Activated CD8-positive, alpha-beta memory T cell treated with anti-CD3 and anti-CD28 coated beads, Interleukin-2, amount 10 ng/mL, durations not matched to agents 7 days and 5 days (primary cell): ENCODE measurements at regions not wholly inside any gene's neighbourhood (a gene's known extent, or its start where the extent isn't known, plus 50 kb on each side); places are given as distances from the start of the nearest gene placed in this dataset.
"Not testable (repeated sequence)": the region's sequence is repeated elsewhere in the genome, so short reads cannot be mapped to it uniquely, and the experiment has no call there.

Experiments used
- ATAC-seq: fragments of 150-1000 bp; cut with Tn5 transposase; one replicate; pipeline ENCODE4 v1.10.0; 2021; ENCODE audit warnings: moderate library complexity
- CTCF ChIA-PET: fragments of 350-600 bp; sonication (Branson Sonifier 250); formaldehyde crosslinking; loops from one replicate; lab custom pipeline; 2021; ENCODE audit warnings: antibody characterized with exemption; lab: Charles Lee
- DNase-seq: peaks from one replicate; pipeline ENCODE4 v3.0.0-alpha.2; 2020
- H3K27ac Mint-ChIP-seq: one replicate; pipeline ENCODE4 v1.8.0; 2021; ENCODE audit warnings: mild to moderate bottlenecking, mixed read lengths
- H3K27me3 Mint-ChIP-seq: one replicate; pipeline ENCODE4 v1.8.0; 2021; ENCODE audit warnings: mixed read lengths
- H3K36me3 Mint-ChIP-seq: one replicate; pipeline ENCODE4 v1.8.0; 2021; ENCODE audit warnings: mild to moderate bottlenecking, mixed read lengths
- H3K4me1 Mint-ChIP-seq: one replicate; pipeline ENCODE4 v1.8.0; 2021; ENCODE audit warnings: mixed read lengths
- H3K4me3 Mint-ChIP-seq: one replicate; pipeline ENCODE4 v1.8.0; 2021; ENCODE audit warnings: mild to moderate bottlenecking, moderate library complexity, mixed read lengths
- H3K9me3 Mint-ChIP-seq: one replicate; pipeline ENCODE4 v1.8.0; 2022; ENCODE audit warnings: low read depth, mixed read lengths

- H3K27ac Mint-ChIP-seq = no peak overlapping the region
- CTCF ChIA-PET = interaction anchor here (1.2 kb wide), 1 partner anchor 138 kb away, joined by 3 read pairs; no protein-coding TSS in a partner anchor
- H3K27me3 Mint-ChIP-seq = peaks cover 4% of the 10 kb centered on the region
- DNase-seq (no peak), ATAC-seq (no peak)
- no peaks in the 10 kb centered on the region for H3K9me3 Mint-ChIP-seq
- no peaks in the 10 kb centered on the region for H3K4me1 Mint-ChIP-seq
- no peaks in the 10 kb centered on the region for H3K36me3 Mint-ChIP-seq
- no peak overlapping the region for H3K4me3 Mint-ChIP-seq
Measured at GRCh38 chr12:75665216-75665615, 153.8 kb upstream of the KRR1 start.

GRCh38 chr12:75662511-75663159 lies 151.2 kb upstream of the KRR1 start:
- H3K27ac Mint-ChIP-seq = no peak overlapping the region
- no peaks in the 10 kb centered on the region for H3K36me3 Mint-ChIP-seq
- peaks cover 17% of the 10 kb centered on the region for H3K4me1 Mint-ChIP-seq
- peaks cover 4% of the 10 kb centered on the region for H3K27me3 Mint-ChIP-seq
- no peak for DNase-seq
- ATAC-seq = no peak
- H3K9me3 Mint-ChIP-seq = no peaks in the 10 kb centered on the region
- CTCF ChIA-PET = no interaction called here
- H3K4me3 Mint-ChIP-seq = no peak overlapping the region

DNA sequence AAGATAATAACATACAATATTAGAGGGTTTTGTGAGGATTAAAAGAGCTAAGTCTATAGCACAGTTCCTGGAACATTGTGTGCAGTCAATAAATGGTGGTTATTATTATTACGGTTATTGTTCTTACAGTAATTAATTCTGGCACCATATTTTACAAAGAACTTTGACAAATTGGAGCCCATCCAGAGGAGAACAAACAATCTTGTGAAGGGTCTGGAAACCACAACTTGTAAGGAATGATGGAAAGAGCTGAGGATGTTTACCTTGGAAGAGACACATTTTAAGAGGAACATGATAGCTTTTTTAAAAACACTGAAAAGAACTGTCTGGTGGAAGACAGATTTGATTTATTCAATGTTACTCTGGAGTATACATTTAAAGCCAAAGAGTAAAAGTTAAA lies 150.5 kb upstream of the KRR1 start:
- CTCF ChIA-PET = no interaction called here
- Mint-ChIP-seq H3K4me3 (no peak overlapping the region), H3K36me3 (peaks cover under 1% of the 10 kb centered on the region)

DNA sequence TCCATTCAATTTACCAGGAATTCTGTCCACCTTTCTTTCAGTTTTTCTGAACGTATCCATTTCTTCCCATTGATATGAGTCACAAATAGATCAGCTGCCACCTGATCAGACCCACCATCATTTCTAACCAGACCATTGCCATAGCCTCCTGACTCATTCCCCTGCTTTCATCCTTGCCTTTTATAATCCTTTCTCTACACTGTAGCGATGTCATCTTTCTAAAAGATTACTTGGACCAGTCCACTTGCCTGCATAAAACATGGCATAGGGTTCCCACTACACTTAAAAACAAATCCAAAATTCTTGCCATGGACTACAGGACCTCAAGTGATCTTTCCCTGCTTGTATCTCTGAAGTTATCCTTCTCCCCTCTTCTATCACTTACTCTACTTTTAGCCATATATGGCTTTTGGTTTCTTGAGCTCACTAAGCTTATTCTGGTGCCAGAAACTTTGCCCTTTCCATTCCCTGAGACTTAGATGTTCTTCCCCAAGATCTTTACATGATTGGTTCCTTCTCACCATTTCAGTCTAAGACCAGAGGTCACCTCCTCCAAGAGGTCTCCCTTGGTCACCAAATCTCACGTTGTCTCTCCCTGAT lies 149.5 kb upstream of the KRR1 start:
- peaks cover 31% of the 10 kb centered on the region for H3K4me1 Mint-ChIP-seq
- peaks cover 4% of the 10 kb centered on the region for H3K27me3 Mint-ChIP-seq
- no peak overlapping the region for H3K4me3 Mint-ChIP-seq
- H3K9me3 Mint-ChIP-seq = no peaks in the 10 kb centered on the region
- peaks cover 10% of the 10 kb centered on the region for H3K36me3 Mint-ChIP-seq
- ATAC-seq (no peak), DNase-seq (no peak)
- no peak overlapping the region for H3K27ac Mint-ChIP-seq
- CTCF ChIA-PET = no interaction called here

More for the DNA sequence above, 150.5 kb upstream of the KRR1 start:
- Mint-ChIP-seq H3K27ac (no peak overlapping the region), H3K4me1 (peaks cover 22% of the 10 kb centered on the region), H3K9me3 (no peaks in the 10 kb centered on the region), H3K27me3 (peaks cover 4% of the 10 kb centered on the region)
- ATAC-seq (no peak), DNase-seq (no peak)

DNA sequence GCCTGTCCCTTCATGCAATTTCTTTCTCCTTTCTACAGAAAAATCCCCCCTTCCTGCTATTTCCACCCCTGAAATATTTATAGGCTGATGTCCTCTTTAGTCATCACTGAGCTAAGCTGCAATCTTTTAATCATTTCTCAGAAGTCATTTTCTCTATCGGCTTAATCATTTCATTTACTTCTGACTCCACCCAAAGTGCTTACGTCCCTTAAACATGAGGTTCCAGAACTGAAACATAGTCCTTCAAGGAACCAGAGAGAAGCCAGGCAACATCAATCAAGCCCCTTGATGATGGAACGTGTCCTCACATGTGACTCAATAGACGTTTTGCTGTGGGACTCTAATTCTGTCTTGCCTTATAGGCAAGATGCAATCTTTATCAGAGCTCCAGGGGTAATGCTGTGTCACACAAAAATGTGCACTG lies 148.7 kb upstream of the KRR1 start:
- Mint-ChIP-seq H3K27ac (no peak overlapping the region), H3K4me1 (peaks cover 39% of the 10 kb centered on the region), H3K36me3 (peaks cover 16% of the 10 kb centered on the region), H3K9me3 (no peaks in the 10 kb centered on the region), H3K27me3 (peaks cover 4% of the 10 kb centered on the region), H3K4me3 (no peak overlapping the region)
- no peak for ATAC-seq
- CTCF ChIA-PET = interaction anchor here (1.2 kb wide), 1 partner anchor 30 kb away, joined by 3 read pairs; no protein-coding TSS in a partner anchor
- no peak for DNase-seq

DNA sequence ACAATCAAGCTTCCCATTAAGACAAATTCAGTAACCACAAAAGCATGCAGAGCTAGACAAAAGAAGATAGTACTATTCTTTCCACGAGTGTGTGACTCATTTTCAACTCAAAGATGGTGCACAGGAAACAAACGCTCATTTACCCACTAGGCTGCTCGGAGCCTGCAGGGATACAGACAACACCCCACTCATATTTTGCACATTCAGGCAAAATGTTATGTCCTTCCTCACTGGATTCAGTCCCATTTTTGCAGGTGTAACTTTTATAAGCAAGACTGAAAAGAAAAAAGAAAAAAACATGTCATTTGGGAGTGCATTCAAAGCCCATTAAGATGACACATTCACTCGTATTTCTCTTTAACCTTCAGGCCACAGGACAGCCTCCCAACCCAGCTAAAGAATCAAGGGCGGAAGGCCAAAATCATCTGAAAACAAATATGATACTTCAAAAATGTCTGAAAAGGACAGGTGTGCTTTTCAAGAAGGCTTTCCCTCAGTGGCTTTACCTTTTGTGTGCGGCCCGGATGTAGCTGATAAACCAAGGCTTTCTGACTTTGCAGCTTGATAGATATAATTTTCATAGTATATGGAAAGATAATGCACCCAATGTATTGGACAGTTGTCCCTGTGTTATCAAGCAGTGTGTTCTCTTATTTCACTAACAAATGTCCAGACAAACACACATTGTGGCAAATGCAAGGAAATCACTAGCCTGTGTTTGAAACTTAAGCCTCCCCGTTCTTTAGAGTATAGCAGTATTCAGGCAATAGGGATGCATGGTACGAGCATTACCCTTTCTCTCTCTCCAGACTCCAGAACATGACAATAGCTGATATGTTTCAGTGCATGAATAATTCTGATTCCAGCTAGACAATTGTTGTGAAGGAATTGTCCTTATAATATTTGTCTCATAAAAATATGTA lies 147.8 kb upstream of the KRR1 start:
- Mint-ChIP-seq H3K36me3 (peaks cover 19% of the 10 kb centered on the region), H3K27ac (peak overlapping the region; percentile 61), H3K4me1 (peaks cover 48% of the 10 kb centered on the region), H3K27me3 (peaks cover 5% of the 10 kb centered on the region), H3K9me3 (no peaks in the 10 kb centered on the region), H3K4me3 (no peak overlapping the region)
- CTCF ChIA-PET = interaction anchor here (1.2 to 1.6 kb wide), 2 partner anchors 29 to 372 kb away, joined by 3 to 4 read pairs; partner anchors contain the start of gene PHLDA1
- DNase-seq (peak; percentile 55), ATAC-seq (peak; percentile 82)

- ATAC-seq = no peak
- H3K36me3 Mint-ChIP-seq = peaks cover 27% of the 10 kb centered on the region
- H3K27ac Mint-ChIP-seq = no peak overlapping the region
- no peak overlapping the region for H3K4me3 Mint-ChIP-seq
- H3K9me3 Mint-ChIP-seq = no peaks in the 10 kb centered on the region
- H3K27me3 Mint-ChIP-seq = peaks cover 10% of the 10 kb centered on the region
- DNase-seq = no peak
- CTCF ChIA-PET = interaction anchor here (1.3 to 1.6 kb wide), 2 partner anchors 373 to 374 kb away, joined by 3 to 4 read pairs; partner anchors contain the start of gene PHLDA1
- H3K4me1 Mint-ChIP-seq = peaks cover 57% of the 10 kb centered on the region
Measured at GRCh38 chr12:75658286-75658685, 146.9 kb upstream of the KRR1 start.

- DNase-seq (no peak), ATAC-seq (no peak)
- no peaks in the 10 kb centered on the region for H3K9me3 Mint-ChIP-seq
- no peak overlapping the region for H3K4me3 Mint-ChIP-seq
- H3K27me3 Mint-ChIP-seq = peaks cover 11% of the 10 kb centered on the region
- H3K27ac Mint-ChIP-seq = no peak overlapping the region
- CTCF ChIA-PET = interaction anchor here (1.3 kb wide), 1 partner anchor 374 kb away, joined by 3 read pairs; the partner anchor contains the start of gene PHLDA1
- peaks cover 27% of the 10 kb centered on the region for H3K36me3 Mint-ChIP-seq
- H3K4me1 Mint-ChIP-seq = peaks cover 57% of the 10 kb centered on the region
Measured at GRCh38 chr12:75657831-75658230, 146.4 kb upstream of the KRR1 start.

DNA sequence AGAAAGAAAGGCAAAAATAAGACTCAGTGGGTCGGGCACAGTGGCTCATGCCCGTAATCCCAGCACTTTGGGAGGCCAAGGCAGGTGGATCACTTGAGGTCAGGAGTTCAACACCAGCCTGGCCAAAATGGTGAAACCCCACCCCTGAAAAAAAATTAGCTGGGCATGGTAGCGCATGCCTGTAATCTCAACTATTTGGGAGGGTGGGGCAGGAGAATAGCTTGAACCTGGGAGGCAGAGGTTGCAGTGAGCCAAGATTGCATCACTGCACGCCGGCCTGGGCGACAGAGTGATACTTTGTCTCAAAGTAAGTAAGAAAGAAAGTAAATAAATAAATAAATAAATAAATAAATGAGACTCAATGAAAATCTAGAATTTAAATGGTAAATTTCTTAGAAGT lies 145.9 kb upstream of the KRR1 start:
- CTCF ChIA-PET = interaction anchor here (1.3 kb wide), 1 partner anchor 375 kb away, joined by 3 read pairs; the partner anchor contains the start of gene PHLDA1
- Mint-ChIP-seq H3K4me1 (peaks cover 59% of the 10 kb centered on the region), H3K36me3 (peaks cover 30% of the 10 kb centered on the region), H3K27me3 (peaks cover 14% of the 10 kb centered on the region)
- not testable (repeated sequence) for ATAC-seq, H3K9me3 Mint-ChIP-seq, H3K4me3 Mint-ChIP-seq, DNase-seq, H3K27ac Mint-ChIP-seq

- peak overlapping the region; percentile 44 for H3K27ac Mint-ChIP-seq
- peaks cover 59% of the 10 kb centered on the region for H3K4me1 Mint-ChIP-seq
- no peaks in the 10 kb centered on the region for H3K9me3 Mint-ChIP-seq
- no peak for ATAC-seq
- peaks cover 16% of the 10 kb centered on the region for H3K27me3 Mint-ChIP-seq
- CTCF ChIA-PET = no interaction called here
- DNase-seq = no peak
- H3K36me3 Mint-ChIP-seq = peaks cover 30% of the 10 kb centered on the region
- H3K4me3 Mint-ChIP-seq = no peak overlapping the region
Measured at GRCh38 chr12:75656648-75657047, 145.2 kb upstream of the KRR1 start.

DNA sequence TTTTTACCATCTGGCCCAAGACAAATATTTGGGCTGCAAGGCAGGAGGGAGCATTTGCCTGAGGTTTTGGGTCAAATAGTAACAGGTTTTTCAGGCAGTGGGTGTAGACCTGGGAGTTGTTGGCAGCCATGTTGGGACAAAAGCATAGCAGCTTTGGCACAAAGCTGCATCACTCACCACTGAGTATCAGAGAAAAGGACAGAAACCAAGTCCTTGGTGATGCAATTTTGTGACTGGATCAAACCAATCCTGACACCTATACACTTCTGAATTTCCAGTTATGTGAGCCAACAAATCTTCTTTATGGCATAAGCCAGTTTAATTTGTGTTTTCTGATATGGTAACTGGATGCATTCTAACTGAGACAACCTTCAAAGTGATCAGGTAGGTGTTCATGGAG lies 144.8 kb upstream of the KRR1 start:
- Mint-ChIP-seq H3K27me3 (peaks cover 20% of the 10 kb centered on the region), H3K4me3 (no peak overlapping the region), H3K27ac (peak overlapping the region; percentile 92), H3K4me1 (peaks cover 59% of the 10 kb centered on the region), H3K36me3 (peaks cover 30% of the 10 kb centered on the region), H3K9me3 (no peaks in the 10 kb centered on the region)
- DNase-seq (no peak), ATAC-seq (no peak)
- CTCF ChIA-PET = no interaction called here

DNA sequence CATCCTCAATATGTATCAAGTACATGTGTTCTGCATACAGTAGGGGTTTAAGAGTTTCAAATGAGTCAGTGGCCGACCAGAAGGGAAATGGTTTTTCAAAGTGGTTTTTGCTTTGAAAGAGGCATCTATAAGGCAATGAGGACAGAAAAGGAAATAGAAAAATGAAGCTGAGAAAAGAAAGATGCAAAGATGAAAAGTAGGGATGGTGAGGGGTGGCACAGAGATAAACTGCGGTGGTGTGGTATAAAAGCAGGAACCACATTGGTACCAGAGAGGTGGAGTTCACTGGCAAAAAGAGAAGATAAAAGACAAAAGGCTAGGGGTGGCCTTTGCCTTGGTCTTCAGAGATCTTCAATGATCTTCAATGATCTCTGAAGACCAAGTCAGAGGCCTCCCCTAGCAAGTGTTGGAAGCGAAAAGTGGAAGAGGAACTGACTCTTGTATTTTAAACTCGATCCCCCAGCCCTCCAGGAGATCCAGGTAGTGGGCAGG lies 144.0 kb upstream of the KRR1 start:
- DNase-seq (peak; percentile 76), ATAC-seq (peak; percentile 76)
- Mint-ChIP-seq H3K27me3 (peaks cover 27% of the 10 kb centered on the region), H3K4me1 (peaks cover 59% of the 10 kb centered on the region), H3K27ac (peak overlapping the region; percentile 92), H3K36me3 (peaks cover 34% of the 10 kb centered on the region), H3K4me3 (peak overlapping the region; percentile 6), H3K9me3 (no peaks in the 10 kb centered on the region)
- CTCF ChIA-PET = interaction anchor here (1.9 kb wide), 1 partner anchor 14 kb away, joined by 7 read pairs; no protein-coding TSS in a partner anchor

GRCh38 chr12:75651342-75651695 lies 139.9 kb upstream of the KRR1 start:
- H3K9me3 Mint-ChIP-seq = no peaks in the 10 kb centered on the region
- peaks cover 33% of the 10 kb centered on the region for H3K36me3 Mint-ChIP-seq
- DNase-seq (no peak), ATAC-seq (no peak)
- peaks cover 32% of the 10 kb centered on the region for H3K4me1 Mint-ChIP-seq
- CTCF ChIA-PET = interaction anchor here (1.3 kb wide), 1 partner anchor 11 kb away, joined by 3 read pairs; no protein-coding TSS in a partner anchor
- H3K4me3 Mint-ChIP-seq = no peak overlapping the region
- no peak overlapping the region for H3K27ac Mint-ChIP-seq
- H3K27me3 Mint-ChIP-seq = peaks cover 44% of the 10 kb centered on the region
